ENCODE measurements at regions not wholly inside any gene's neighbourhood (a gene's known extent, or its start where the extent isn't known, plus 50 kb on each side); places are given as distances from the start of the nearest gene placed in this dataset.

GRCh38 chr16:65876624-65877023 lies 489.9 kb upstream of the CDH5 start:
- H3K9me3 ChIP-seq (ENCODE audit: control insufficient read depth, low read depth, low read length): no peaks in the 10 kb centered on the region
- no peaks in the 10 kb centered on the region for H3K4me1 ChIP-seq (ENCODE audit: control insufficient read depth, insufficient read depth, low read length)
- 20% methylated on average over 1 of the region's 1 CpG for WGBS (ENCODE audit: insufficient coverage, low lambda C conversion rate)
- no peak for DNase-seq
- H3K4me3 ChIP-seq (ENCODE audit: low read length): no peak overlapping the region
- H3K36me3 ChIP-seq (ENCODE audit: control insufficient read depth, insufficient read depth, low read length): no peaks in the 10 kb centered on the region
- H3K27ac ChIP-seq (ENCODE audit: low read length): no peak overlapping the region
- H3K27me3 ChIP-seq (ENCODE audit: control insufficient read depth, insufficient read depth, low read length): no peaks in the 10 kb centered on the region

- Histone ChIP-seq H3K9me3 (ENCODE audit: control insufficient read depth, low read depth, low read length) (no peaks in the 10 kb centered on the region), H3K4me1 (ENCODE audit: control insufficient read depth, insufficient read depth, low read length) (no peaks in the 10 kb centered on the region), H3K27me3 (ENCODE audit: control insufficient read depth, insufficient read depth, low read length) (no peaks in the 10 kb centered on the region), H3K4me3 (ENCODE audit: low read length) (no peak overlapping the region), H3K27ac (ENCODE audit: low read length) (no peak overlapping the region), H3K36me3 (ENCODE audit: control insufficient read depth, insufficient read depth, low read length) (no peaks in the 10 kb centered on the region)
- no CpG with 5 or more reads among the region's 3 CpGs for WGBS (ENCODE audit: insufficient coverage, low lambda C conversion rate)
- DNase-seq: no peak
These were observed 490.5 kb upstream of the CDH5 start for GRCh38 chr16:65876056-65876408.

- Histone ChIP-seq H3K27ac (ENCODE audit: low read length) (no peak overlapping the region), H3K27me3 (ENCODE audit: control insufficient read depth, insufficient read depth, low read length) (no peaks in the 10 kb centered on the region), H3K4me1 (ENCODE audit: control insufficient read depth, insufficient read depth, low read length) (no peaks in the 10 kb centered on the region), H3K36me3 (ENCODE audit: control insufficient read depth, insufficient read depth, low read length) (no peaks in the 10 kb centered on the region), H3K4me3 (ENCODE audit: low read length) (no peak overlapping the region), H3K9me3 (ENCODE audit: control insufficient read depth, low read depth, low read length) (no peaks in the 10 kb centered on the region)
- no CpG with 5 or more reads among the region's 6 CpGs for WGBS (ENCODE audit: insufficient coverage, low lambda C conversion rate)
- no peak for DNase-seq
These were observed 491.0 kb upstream of the CDH5 start for GRCh38 chr16:65875381-65876055.

GRCh38 chr16:65869261-65869660 lies 497.2 kb upstream of the CDH5 start:
- DNase-seq: no peak
- H3K4me1 ChIP-seq (ENCODE audit: control insufficient read depth, insufficient read depth, low read length): no peaks in the 10 kb centered on the region
- H3K9me3 ChIP-seq (ENCODE audit: control insufficient read depth, low read depth, low read length): peaks cover 3% of the 10 kb centered on the region
- H3K27me3 ChIP-seq (ENCODE audit: control insufficient read depth, insufficient read depth, low read length): no peaks in the 10 kb centered on the region
- H3K4me3 ChIP-seq (ENCODE audit: low read length): no peak overlapping the region
- no peak overlapping the region for H3K27ac ChIP-seq (ENCODE audit: low read length)
- 90% methylated on average over 2 of the region's 4 CpGs for WGBS (ENCODE audit: insufficient coverage, low lambda C conversion rate)
- H3K36me3 ChIP-seq (ENCODE audit: control insufficient read depth, insufficient read depth, low read length): no peaks in the 10 kb centered on the region

GRCh38 chr16:65867276-65867960 lies 499.1 kb upstream of the CDH5 start:
- Histone ChIP-seq H3K9me3 (ENCODE audit: control insufficient read depth, low read depth, low read length) (peaks cover 3% of the 10 kb centered on the region), H3K27me3 (ENCODE audit: control insufficient read depth, insufficient read depth, low read length) (no peaks in the 10 kb centered on the region), H3K27ac (ENCODE audit: low read length) (no peak overlapping the region), H3K4me3 (ENCODE audit: low read length) (no peak overlapping the region), H3K4me1 (ENCODE audit: control insufficient read depth, insufficient read depth, low read length) (no peaks in the 10 kb centered on the region), H3K36me3 (ENCODE audit: control insufficient read depth, insufficient read depth, low read length) (no peaks in the 10 kb centered on the region)
- WGBS (ENCODE audit: insufficient coverage, low lambda C conversion rate): no CpG with 5 or more reads among the region's 6 CpGs
- DNase-seq: no peak

- 83% methylated on average over 1 of the region's 2 CpGs for WGBS (ENCODE audit: insufficient coverage, low lambda C conversion rate)
- no peak for DNase-seq
- Histone ChIP-seq H3K4me1 (ENCODE audit: control insufficient read depth, insufficient read depth, low read length) (no peaks in the 10 kb centered on the region), H3K27me3 (ENCODE audit: control insufficient read depth, insufficient read depth, low read length) (no peaks in the 10 kb centered on the region), H3K27ac (ENCODE audit: low read length) (no peak overlapping the region), H3K4me3 (ENCODE audit: low read length) (no peak overlapping the region), H3K9me3 (ENCODE audit: control insufficient read depth, low read depth, low read length) (peaks cover 3% of the 10 kb centered on the region), H3K36me3 (ENCODE audit: control insufficient read depth, insufficient read depth, low read length) (no peaks in the 10 kb centered on the region)
These were observed 503.3 kb upstream of the CDH5 start for GRCh38 chr16:65863236-65863635.

GRCh38 chr16:65861131-65861731 lies 505.3 kb upstream of the CDH5 start:
- DNase-seq: no peak
- Histone ChIP-seq H3K36me3 (ENCODE audit: control insufficient read depth, insufficient read depth, low read length) (no peaks in the 10 kb centered on the region), H3K27ac (ENCODE audit: low read length) (no peak overlapping the region), H3K4me3 (ENCODE audit: low read length) (no peak overlapping the region), H3K4me1 (ENCODE audit: control insufficient read depth, insufficient read depth, low read length) (no peaks in the 10 kb centered on the region), H3K27me3 (ENCODE audit: control insufficient read depth, insufficient read depth, low read length) (no peaks in the 10 kb centered on the region), H3K9me3 (ENCODE audit: control insufficient read depth, low read depth, low read length) (peaks cover 3% of the 10 kb centered on the region)
- WGBS (ENCODE audit: insufficient coverage, low lambda C conversion rate): no CpG with 5 or more reads among the region's 3 CpGs

- Histone ChIP-seq H3K36me3 (ENCODE audit: control insufficient read depth, insufficient read depth, low read length) (no peaks in the 10 kb centered on the region), H3K4me1 (ENCODE audit: control insufficient read depth, insufficient read depth, low read length) (no peaks in the 10 kb centered on the region), H3K9me3 (ENCODE audit: control insufficient read depth, low read depth, low read length) (no peaks in the 10 kb centered on the region), H3K27me3 (ENCODE audit: control insufficient read depth, insufficient read depth, low read length) (no peaks in the 10 kb centered on the region), H3K4me3 (ENCODE audit: low read length) (no peak overlapping the region), H3K27ac (ENCODE audit: low read length) (no peak overlapping the region)
- WGBS (ENCODE audit: insufficient coverage, low lambda C conversion rate): no CpG with 5 or more reads among the region's 11 CpGs
- DNase-seq: no peak
These were observed 511.0 kb upstream of the CDH5 start for GRCh38 chr16:65855171-65856145.

GRCh38 chr16:65846210-65846602 lies 520.3 kb upstream of the CDH5 start:
- Histone ChIP-seq H3K36me3 (ENCODE audit: control insufficient read depth, insufficient read depth, low read length) (no peaks in the 10 kb centered on the region), H3K4me1 (ENCODE audit: control insufficient read depth, insufficient read depth, low read length) (no peaks in the 10 kb centered on the region), H3K9me3 (ENCODE audit: control insufficient read depth, low read depth, low read length) (no peaks in the 10 kb centered on the region), H3K27ac (ENCODE audit: low read length) (no peak overlapping the region), H3K4me3 (ENCODE audit: low read length) (no peak overlapping the region), H3K27me3 (ENCODE audit: control insufficient read depth, insufficient read depth, low read length) (no peaks in the 10 kb centered on the region)
- WGBS (ENCODE audit: insufficient coverage, low lambda C conversion rate): no CpG with 5 or more reads among the region's 1 CpG
- DNase-seq: no peak

All from large intestine (tissue), 3 donors.